ENCODE measurements at regions not wholly inside any gene's neighbourhood (a gene's known extent, or its start where the extent isn't known, plus 50 kb on each side); places are given as distances from the start of the nearest gene placed in this dataset.

GRCh38 chr4:175373031-175373430 is 439.0 kb downstream of the GPM6A start:
- Histone ChIP-seq H3K4me1 (ENCODE audit: insufficient read depth, low read length, poor library complexity, severe bottlenecking) (peaks cover 12% of the 10 kb centered on the region), H3K27ac (ENCODE audit: low read depth, low read length, poor library complexity, severe bottlenecking) (no peak overlapping the region), H3K4me3 (ENCODE audit: low read depth, low read length, poor library complexity, severe bottlenecking) (no peak overlapping the region), H3K9me2 (ENCODE audit: insufficient read depth, low read length) (no peaks in the 10 kb centered on the region), H3K9me3 (ENCODE audit: low read length) (no peaks in the 10 kb centered on the region), H3K4me2 (ENCODE audit: low read length) (no peak overlapping the region), H3K36me3 (ENCODE audit: insufficient read depth, low read length) (no peaks in the 10 kb centered on the region), H4K20me1 (ENCODE audit: insufficient read depth, low read length) (no peaks in the 10 kb centered on the region), H2AFZ (ENCODE audit: low read length) (peak overlapping the region; percentile 29; the same call in 1 of the 2 replicates), H3K79me2 (ENCODE audit: insufficient read depth, low read depth, low read length) (no peaks in the 10 kb centered on the region)
- no peak for DNase-seq (ENCODE audit: low spot score)
- ChIA-PET CTCF (ENCODE audit: unreplicated experiment) (no interaction called here), POLR2A (interaction anchor here (0.9 to 1.6 kb wide), 4 partner anchors 10 to 25 kb away, joined by 3 to 4 read pairs (median 3); no protein-coding TSS in a partner anchor)
- intact Hi-C loops (cut with micrococcal nuclease; ENCODE audit: unreplicated experiment) = loop anchor here (5.0 kb wide), 1 partner anchor 34 kb away; no protein-coding TSS in a partner anchor
- TF ChIP-seq EZH2phosphoT487 (IDR thresholded peaks at IDR 0.05; ENCODE audit: borderline replicate concordance, low read depth, low read length) = no peak
- TF ChIP-seq CTCF (conservative IDR thresholded peaks at IDR 0.05; ENCODE audit: low read length) = no peak
- no TSS peak for BruUV-seq (replicated peaks)

- intact Hi-C loops (cut with micrococcal nuclease; ENCODE audit: unreplicated experiment) = loop anchor here (5.0 kb wide), 1 partner anchor 33 kb away; no protein-coding TSS in a partner anchor
- BruUV-seq (replicated peaks) = no TSS peak
- Histone ChIP-seq H3K4me3 (ENCODE audit: low read depth, low read length, poor library complexity, severe bottlenecking) (no peak overlapping the region), H3K9me2 (ENCODE audit: insufficient read depth, low read length) (no peaks in the 10 kb centered on the region), H3K79me2 (ENCODE audit: insufficient read depth, low read depth, low read length) (no peaks in the 10 kb centered on the region), H3K27ac (ENCODE audit: low read depth, low read length, poor library complexity, severe bottlenecking) (no peak overlapping the region), H3K4me1 (ENCODE audit: insufficient read depth, low read length, poor library complexity, severe bottlenecking) (peaks cover 12% of the 10 kb centered on the region), H3K4me2 (ENCODE audit: low read length) (no peak overlapping the region), H3K36me3 (ENCODE audit: insufficient read depth, low read length) (no peaks in the 10 kb centered on the region), H4K20me1 (ENCODE audit: insufficient read depth, low read length) (no peaks in the 10 kb centered on the region), H3K9me3 (ENCODE audit: low read length) (no peaks in the 10 kb centered on the region), H2AFZ (ENCODE audit: low read length) (peak overlapping the region; percentile 87; the same call in 1 of the 2 replicates)
- POLR2A ChIA-PET = interaction anchor here (0.6 to 0.7 kb wide), 2 partner anchors 15 to 1014 kb away, joined by 4 read pairs; no protein-coding TSS in a partner anchor
- DNase-seq (ENCODE audit: low spot score) = no peak
- TF ChIP-seq CTCF (conservative IDR thresholded peaks at IDR 0.05; ENCODE audit: low read length) (no peak), EZH2phosphoT487 (IDR thresholded peaks at IDR 0.05; ENCODE audit: borderline replicate concordance, low read depth, low read length) (no peak)
- CTCF ChIA-PET (ENCODE audit: unreplicated experiment) = no interaction called here
Observed at GRCh38 chr4:175374459-175374858, 437.6 kb downstream of the GPM6A start.

GRCh38 chr4:175376287-175376977 is 435.6 kb downstream of the GPM6A start:
- TF ChIP-seq EZH2phosphoT487 (IDR thresholded peaks at IDR 0.05; ENCODE audit: borderline replicate concordance, low read depth, low read length) (no peak), CTCF (conservative IDR thresholded peaks at IDR 0.05; ENCODE audit: low read length) (no peak)
- no peaks in the 10 kb centered on the region for H4K20me1 ChIP-seq (ENCODE audit: insufficient read depth, low read length)
- no peaks in the 10 kb centered on the region for H3K9me2 ChIP-seq (ENCODE audit: insufficient read depth, low read length)
- H3K4me2 ChIP-seq (ENCODE audit: low read length) = no peak overlapping the region
- H3K4me1 ChIP-seq (ENCODE audit: insufficient read depth, low read length, poor library complexity, severe bottlenecking) = peaks cover 12% of the 10 kb centered on the region
- no peak overlapping the region for H2AFZ ChIP-seq (ENCODE audit: low read length)
- no peak overlapping the region for H3K4me3 ChIP-seq (ENCODE audit: low read depth, low read length, poor library complexity, severe bottlenecking)
- no peak overlapping the region for H3K27ac ChIP-seq (ENCODE audit: low read depth, low read length, poor library complexity, severe bottlenecking)
- intact Hi-C loops (cut with micrococcal nuclease; ENCODE audit: unreplicated experiment) = no loop called here
- H3K9me3 ChIP-seq (ENCODE audit: low read length) = no peaks in the 10 kb centered on the region
- no peaks in the 10 kb centered on the region for H3K79me2 ChIP-seq (ENCODE audit: insufficient read depth, low read depth, low read length)
- no peak for DNase-seq (ENCODE audit: low spot score)
- BruUV-seq (replicated peaks) = no TSS peak
- H3K36me3 ChIP-seq (ENCODE audit: insufficient read depth, low read length) = no peaks in the 10 kb centered on the region
- CTCF ChIA-PET (ENCODE audit: unreplicated experiment) = no interaction called here
- POLR2A ChIA-PET = interaction anchor here (1.4 kb wide), 1 partner anchor 10 kb away, joined by 4 read pairs; no protein-coding TSS in a partner anchor

Measured in OCI-LY7 (cell line).